NCI-H82 treated with DMSO at 0.1 percent for 48 hours (cell line): ENCODE measurements at regions not wholly inside any gene's neighbourhood (a gene's known extent, or its start where the extent isn't known, plus 50 kb on each side); places are given as distances from the start of the nearest gene placed in this dataset.
A peak's percentile ranks its signal among the peaks of the same experiment; 100 is the strongest.

Source experiments
- DNase-seq: peaks from one replicate; lab custom pipeline; 2025; ENCODE audit not compliant: unreplicated experiment; lab: John Stamatoyannopoulos, UW

DNA sequence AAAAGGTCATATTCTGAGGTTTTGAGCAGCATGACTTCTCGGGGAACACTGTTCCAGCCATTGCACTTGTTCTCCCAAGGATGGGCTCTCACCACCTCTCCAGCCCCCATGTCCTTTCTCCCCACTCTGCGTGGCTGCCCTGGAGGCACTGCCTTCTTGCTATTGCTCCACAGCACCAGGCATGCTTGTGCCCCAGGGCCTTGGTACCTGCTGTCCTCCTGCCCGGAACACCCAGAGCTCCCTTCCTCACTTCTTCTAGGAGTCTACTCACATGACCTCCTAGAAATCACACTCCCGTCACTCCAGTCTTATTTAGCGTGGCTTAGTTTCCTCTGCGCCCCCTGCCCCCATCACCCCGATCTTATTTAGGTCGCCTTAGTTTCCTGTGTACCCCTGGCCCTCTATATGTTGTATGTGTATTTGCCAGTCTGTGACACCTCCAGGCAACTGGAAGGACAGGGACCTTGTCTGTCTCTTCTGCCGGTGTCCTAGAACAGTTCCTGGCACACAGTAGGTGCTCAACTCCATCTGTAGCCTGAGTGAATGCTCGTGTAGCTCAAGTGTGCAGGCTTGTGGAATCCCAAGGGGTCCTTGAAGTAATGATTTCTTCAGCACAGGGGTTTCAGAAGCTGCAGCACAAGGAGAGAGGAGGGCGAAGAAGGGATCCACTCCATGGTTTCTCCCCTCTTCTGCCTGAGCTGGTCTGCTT is 208.6 kb upstream of the CIBAR2 start:
- DNase-seq: no peak

DNA sequence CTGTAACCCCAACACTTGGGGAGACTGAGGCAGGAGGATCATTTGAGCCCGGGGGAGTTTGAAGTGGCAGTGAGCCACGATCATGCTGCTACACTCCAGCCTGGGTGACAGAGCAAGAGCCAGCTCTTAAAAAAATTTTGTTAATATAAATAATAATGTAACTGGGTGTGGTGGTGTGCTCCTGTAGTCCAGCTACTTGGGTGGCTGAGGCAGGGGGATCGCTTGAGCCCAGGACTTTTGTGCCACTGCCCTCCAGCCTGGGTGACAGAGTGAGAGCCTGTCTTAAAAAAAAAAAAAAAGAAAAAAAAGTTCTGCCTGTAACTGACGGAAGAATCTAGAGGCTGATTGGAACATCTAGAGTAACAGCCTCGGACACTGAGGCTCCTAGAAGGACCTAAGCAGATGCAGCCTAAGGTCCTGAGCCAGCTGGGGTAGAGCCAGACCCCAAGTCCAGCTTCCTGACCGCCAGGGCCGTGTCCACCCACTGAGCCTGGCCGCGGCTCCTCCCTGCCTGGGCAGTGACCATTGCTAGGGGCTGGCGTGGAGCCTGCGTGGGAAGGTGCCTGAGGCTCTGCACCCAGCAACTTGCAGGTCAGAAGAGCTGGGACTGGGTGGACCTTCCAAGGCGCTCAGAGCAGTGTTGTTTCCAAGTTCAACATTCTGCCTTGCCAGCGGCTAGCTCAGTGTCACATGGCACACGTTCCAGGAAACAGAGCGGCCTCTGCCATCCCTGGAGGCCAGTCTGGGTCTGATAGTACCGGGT is 209.4 kb upstream of the CIBAR2 start:
- DNase-seq: no peak

DNA sequence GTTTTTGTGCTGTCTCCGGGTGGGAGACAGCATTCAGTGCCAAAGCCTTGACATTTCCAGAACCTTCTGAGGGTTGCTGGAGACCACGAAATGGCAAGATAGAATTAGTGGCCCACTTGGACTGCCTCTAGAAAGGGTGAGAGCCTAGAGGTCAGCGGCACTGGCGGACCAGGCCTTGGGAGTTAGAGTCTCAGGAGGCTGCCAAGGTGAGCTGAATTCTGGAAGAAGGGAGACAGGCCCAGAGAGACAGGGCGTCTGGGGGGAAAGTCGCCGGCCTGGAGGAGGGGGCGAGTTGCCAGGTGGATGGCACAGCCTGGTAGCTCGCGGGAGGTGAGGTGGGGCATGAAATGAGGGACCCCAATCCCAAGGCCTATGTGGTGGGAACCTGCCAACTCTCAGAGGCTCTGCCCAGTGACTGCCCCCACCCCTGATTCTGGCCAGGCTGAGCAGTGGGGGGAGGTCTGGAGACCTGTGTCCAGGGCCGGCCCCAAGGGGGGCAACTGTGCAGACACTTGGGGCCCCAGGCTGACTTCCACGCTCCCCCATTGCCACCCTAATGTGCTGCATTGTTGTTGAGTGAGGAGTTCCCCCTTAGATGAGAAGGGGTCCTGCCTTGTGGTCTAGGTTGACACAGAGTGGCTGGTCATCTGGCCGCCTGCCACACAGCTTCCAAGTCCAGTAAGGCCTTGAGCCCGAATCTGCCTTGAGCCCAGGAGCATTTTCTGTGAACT is 211.1 kb upstream of the CIBAR2 start:
- no peak for DNase-seq

DNA sequence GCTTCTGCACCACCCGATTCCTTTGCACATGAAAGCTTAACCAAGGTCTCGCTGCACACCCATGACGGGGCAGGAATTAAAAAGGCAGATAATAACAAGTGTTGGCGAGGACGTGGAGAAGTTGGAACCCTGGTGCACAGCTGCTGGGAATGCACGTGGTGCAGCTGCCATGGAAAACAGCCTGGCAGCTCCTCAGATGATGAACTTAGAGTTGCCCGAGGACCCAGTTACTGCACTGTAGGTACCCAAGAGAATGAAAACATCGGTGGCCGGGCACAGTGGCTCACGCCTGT is 211.6 kb upstream of the CIBAR2 start:
- DNase-seq: no peak

DNA sequence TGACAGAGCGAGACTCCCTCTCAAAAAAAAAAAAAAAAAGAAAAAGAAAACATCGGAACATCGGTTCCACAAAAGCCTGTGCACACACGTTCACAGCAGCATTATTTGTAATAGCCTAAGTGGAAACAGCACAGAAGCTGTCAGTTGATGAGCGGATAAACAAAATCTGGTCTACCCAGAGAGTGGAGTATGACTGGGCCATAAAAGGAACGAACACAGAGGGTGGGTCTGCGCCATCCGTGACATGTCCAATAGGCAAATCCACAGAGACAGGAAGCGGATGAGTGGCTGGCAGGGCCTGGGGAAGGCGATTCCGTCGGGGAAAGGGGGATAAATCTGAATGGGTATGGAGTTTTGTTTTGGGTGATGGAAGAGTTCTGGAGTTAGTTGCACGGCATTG is 212.2 kb upstream of the CIBAR2 start:
- DNase-seq: no peak

DNA sequence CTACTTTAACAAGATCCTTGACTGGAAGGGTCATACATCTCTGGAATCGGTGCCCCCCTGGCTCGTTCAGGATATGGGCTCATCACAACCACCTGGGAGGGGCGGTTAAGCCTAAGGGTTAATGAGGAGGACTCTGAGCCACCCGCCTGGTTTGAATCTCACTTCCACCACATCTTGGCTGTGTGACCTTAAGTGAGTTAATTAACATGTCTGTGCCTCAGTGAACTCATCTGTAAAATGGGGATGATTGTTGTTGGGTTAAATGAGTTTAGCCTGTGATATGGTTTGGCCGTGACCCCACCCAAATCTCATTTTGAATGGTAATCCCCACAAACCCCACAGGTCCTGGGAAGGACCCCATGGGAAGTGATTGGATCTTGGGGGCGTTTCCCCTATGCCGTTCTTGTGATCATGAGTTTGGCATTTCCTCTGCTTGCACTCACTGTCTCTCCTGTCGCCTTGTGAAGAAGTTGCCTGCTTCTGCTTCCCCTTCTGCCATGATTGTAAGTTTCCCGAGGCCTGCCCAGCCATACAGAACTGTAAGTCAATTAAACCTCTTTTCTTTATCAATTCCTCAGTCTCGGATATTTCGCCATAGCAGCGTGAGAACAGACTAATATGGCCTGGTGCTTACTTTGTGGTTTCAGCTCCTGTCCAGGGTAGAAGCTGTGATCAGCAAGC is 214.0 kb upstream of the CIBAR2 start:
- no peak for DNase-seq

DNA sequence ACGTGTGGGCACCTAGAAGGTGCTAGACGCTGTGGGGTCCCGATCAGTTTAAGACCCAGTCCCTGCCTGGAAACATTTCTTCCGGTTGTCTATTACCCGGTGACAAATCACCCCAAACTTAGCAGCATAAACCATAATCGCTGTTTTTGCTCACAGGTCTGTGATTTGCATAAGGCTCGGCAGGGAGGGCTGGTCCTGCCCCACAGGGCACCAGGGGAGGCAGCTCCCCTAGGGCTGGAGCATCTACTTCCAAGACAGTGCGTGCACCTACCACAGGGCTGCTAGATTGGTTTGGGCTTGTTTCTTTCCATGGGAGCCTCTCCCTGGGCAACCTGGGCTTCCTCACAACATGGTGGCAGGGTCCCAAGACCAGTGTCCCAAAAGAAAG is 214.5 kb upstream of the CIBAR2 start:
- DNase-seq: no peak

DNA sequence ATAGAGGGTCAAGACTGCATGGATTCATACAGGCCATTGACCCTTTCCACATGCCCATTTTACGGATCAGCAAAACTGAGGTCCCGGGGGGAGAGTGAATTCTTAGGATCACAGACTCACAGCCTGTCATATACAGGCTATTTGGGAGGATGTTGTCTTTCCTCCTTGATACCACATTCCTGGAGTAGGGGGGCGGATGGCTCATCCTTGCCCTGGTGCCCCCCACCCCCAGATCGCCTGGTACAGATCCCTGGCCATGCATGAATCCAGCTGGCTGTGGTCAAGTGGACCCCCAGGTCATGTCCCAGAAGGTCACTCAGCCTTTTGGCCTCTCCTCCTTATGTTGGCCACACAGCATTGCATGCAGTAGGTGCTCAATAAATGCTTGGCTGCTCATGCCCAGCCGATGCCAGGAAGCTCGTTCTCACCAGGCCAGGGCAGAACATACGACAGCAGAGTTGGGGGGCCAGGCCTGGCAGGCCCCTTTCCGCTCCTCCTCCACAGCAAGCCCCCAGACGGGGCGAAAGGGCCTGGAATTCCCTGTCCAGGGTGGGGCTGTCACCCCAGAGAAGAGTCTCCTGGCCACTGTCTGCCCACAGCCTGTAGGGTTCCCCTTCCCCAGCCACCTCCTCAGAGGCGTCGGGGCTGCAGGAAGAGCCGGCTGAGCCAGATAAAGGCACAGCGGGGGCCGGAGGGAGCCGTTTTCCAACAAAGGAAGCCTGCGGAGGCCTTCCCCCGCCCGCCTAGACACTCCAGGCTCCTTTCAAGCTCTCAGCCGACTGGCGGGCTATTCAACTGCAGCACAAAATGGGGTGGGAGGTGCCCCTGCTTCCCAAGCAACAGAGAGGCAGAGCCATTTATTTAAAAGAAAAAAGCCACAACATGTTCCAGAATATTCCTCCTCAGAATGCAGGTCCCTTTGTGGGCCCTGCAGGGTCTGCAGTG is 215.7 kb upstream of the CIBAR2 start:
- DNase-seq: no peak

DNA sequence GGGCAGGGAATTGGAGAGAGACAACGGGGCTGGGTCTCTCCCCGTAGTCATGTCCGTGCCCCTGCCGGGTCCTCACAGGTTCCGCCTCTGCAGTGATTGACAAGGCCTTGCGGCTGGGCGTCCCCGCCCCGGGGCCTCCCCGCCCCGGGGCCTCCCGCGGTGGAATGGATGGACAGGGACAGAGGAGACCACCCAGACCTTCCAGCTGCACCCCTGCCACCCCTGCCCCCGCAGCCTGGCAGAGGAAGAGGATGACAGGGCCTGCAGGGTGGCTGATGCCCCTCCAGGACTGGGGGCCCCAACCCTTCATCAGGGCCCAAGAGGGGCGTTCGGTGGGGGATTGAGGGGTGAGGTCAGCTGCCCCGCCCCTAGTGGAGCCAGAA is 216.4 kb upstream of the CIBAR2 start:
- no peak for DNase-seq

DNA sequence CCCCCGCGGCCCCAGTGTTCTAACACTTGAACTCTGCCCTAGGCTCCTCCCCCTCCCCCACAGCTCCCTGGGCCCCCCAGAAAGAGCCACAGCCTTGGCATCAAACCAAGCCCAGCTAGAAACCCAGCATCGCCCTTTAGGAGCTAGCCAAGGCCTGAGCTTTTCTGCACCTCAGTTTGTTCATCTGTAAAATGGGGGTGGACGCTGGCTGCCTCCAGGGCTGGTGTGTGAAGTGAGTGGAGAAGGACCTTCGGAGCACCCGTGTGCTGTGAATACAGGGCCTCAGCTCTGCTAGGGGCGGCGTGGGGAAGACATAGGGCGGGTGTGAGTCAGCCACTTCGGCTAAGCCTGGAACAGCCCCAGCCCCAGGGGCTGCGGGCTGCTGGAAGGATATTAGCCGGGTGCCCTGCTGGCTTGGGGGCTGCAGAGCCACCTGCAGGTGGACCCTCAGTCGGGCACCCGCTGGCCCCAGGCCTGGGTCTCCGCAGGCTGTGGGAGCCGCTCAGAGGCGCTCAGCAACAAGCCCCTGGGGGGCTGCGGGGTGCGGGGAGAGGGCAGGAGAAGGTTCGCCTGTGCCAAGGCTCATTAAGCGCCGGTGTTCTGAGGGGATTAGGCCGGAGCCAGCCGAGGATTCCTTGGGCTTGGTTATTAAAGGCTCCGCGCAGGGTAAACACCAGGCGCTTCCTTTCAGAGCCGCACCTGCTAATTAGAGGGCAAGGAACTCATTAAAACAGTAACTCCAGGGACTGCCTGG is 217.0 kb upstream of the CIBAR2 start:
- peak; percentile 73 for DNase-seq

DNA sequence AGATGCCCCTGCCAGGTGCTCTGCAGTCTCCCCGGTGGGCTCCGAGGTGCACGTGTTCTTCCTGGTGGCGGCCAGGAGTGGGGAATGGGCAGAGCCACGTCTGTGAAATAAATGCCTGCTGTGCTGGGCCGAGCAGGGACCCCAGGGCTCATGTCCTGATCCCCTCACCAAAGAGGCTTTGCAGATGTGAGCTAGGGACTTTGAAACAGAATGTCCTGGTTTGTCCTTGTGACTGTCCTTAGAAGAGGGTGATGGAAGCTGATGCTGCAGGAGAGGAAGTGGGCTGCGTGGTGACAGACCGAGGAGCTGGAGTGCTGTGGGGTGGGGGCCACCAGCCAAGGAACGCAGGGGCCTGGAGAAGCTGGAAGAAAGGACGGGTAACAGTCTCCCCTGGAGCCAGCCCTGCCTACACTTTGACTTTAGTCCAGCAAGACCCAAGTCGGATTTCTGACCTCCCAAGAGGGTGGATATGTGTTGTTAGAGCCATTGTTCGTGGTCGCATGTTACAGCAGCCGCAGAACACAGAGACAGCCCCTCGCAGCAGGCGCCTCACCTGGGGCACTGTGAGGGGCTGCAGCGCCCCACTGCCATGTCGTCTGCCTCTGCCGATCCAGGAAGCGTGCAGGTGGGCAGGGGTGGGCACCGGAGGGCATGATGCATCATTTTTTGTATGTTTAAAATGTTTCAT is 217.9 kb upstream of the CIBAR2 start:
- DNase-seq: no peak

DNA sequence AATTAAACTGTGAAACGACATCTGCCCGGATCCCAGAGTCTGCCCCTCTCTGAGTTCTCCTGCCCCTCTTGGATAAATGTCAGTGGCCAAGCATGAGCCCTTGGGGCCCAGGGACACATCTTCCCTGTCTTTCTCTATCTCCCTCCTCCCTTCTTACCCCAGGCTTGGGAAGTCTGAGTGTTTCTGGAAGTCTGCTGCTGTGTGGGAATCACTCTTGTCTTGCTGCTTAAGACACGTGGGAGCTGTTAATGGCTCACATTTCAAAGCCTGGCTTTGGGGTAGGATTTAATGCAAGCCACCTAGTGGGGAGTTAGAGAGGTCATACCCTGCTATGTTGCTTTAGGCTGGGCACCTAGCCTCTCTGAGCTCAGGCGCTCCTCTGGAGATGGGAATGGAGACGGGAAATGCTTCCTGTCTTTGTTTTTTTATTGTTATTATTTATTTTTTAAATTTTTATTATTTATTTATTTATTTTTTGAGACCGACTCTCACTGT is 218.5 kb upstream of the CIBAR2 start:
- peak; percentile 56 for DNase-seq

DNA sequence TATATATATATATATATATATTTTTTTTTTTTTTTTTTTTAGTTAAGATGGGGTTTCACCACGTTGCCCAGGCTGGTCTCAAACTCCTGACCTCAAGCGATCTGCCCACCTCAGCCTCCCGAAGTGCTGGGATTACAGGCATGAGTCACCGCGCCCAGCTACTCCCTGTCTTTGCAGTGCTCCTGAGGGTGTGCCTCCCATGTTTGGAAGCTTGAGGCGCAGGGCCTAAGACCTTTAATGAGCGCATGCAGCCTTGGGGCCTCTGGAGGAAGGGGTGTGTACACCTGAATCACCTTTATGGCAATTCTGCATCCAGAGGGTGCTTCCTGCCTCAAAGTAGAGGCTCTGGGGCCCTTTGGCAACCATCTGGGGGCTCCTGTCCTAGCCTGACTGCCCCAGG is 219.4 kb upstream of the CIBAR2 start:
- no peak for DNase-seq

DNA sequence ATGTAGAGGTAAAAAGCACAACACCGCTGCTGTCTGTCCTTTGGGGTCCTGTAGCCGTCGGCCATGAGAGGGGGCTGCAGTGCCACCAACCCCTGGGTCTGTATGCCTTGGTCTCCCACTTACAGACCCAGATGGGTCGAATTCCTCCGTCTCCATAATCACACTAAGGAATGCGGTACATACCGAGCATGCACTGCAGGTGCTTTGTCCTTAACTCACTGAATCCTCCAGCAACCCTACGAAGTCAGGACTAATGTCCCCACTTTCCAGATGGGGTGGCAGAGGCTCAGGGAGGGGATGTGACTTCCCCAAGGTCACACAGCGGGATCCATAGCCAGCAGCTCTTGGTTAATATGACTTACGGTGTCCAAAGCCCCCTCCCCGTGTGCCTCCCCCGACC is 219.9 kb upstream of the CIBAR2 start:
- DNase-seq: no peak

DNA sequence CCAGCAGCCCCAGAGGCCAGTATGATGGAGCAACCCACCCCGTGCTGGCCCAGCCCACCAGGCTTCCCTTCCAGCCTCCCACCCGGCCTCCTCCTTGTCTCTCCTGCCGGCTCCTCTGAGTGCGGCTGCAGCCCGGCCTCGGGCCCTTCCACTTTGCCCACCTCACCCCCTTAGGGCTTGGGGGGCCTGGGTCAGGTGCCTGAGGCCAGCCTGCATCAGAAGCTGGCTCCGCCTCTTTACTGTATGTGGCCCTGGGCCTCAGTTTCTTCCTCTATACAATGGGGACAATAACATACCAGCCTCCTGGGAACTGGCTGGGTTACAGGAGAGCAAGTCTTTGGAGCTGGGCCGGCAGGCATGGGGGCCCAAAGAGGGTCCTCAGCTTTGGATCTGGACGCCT is 221.1 kb upstream of the CIBAR2 start:
- DNase-seq: no peak

DNA sequence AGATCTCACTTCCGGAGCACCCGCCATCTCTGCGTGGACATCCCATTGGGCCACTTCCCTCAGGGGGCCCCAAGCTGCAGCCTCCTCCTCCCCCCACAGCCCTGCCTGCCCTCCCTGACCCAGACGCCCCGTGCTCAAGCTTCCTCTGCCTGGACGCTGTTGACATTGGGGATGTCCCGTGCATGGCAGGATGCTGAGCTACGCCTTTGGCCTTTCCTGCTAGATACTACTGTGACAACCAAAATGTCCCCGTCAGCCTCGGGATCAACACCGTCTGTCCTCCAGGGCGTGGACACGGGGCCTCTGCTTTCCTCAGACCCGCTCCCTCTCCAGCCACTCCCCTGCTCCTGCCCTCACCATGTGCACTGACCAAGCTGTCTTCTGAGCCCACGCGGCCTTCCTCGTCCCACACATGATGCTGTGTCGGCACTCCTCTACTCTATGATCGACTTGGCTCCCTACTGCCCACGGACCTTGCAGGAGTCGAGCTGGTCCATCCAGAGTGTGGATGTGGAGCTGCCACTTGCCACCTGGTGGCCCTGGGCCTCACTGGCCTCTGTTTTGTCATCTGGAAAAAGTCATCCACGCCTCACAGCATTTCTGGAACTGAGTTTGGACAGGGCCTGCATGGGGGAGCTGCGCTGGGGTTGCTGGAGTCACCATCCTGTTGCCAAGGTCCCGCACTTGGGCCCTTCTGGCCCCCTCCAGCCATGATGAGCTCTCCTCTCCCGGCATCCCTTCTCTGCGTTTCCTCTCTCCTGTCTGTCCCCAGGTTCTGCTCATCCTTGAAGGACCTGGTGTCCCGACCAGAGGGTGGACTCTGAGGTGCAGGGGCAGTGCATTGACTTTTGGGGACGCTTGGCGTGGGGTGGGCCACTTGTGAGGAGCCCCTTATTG is 221.7 kb upstream of the CIBAR2 start:
- DNase-seq: no peak

DNA sequence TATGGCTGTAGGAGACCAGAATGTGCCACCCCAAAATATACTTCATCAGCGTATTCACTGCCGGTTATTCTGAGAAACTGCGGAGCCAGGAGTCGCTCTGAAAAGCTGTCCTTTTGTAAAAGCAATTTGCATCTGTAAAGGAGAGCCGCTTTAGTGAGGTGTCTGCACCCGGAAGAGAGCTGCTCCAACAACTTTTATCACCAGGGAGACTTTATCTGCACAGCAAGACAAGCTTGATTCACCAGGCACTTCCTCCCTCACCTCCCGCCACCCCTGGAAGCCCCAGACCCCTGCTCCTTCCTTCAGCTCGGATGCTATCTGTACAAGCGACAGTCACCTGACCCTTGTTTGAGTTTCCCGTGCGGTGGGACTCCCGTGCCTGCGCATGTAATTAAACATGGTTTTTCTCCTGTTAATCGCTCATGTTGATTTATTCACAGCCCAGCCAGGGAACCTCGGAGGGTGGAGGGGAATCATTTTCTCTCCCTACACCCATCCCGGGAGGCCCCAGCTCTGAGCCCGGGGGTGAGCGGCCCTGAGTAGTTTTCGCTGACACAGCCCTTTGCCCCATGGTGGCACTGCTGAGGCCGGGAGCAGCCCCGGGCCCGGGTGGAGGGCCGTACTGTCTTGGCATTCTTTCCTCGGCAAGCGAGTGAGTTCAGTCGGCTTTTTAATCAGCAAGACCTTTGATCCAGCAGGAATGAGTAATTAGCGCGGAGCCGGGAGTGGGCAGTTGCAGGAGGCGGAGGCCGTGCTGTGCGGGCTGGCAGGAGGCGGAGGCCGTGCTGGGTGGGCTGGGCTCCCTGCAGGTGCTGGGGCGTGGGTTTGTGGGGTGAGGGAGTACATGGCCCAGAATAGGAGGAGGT is 222.7 kb upstream of the CIBAR2 start:
- no peak for DNase-seq
